ENCODE measurements at regions not wholly inside any gene's neighbourhood (a gene's known extent, or its start where the extent isn't known, plus 50 kb on each side); places are given as distances from the start of the nearest gene placed in this dataset.

DNA sequence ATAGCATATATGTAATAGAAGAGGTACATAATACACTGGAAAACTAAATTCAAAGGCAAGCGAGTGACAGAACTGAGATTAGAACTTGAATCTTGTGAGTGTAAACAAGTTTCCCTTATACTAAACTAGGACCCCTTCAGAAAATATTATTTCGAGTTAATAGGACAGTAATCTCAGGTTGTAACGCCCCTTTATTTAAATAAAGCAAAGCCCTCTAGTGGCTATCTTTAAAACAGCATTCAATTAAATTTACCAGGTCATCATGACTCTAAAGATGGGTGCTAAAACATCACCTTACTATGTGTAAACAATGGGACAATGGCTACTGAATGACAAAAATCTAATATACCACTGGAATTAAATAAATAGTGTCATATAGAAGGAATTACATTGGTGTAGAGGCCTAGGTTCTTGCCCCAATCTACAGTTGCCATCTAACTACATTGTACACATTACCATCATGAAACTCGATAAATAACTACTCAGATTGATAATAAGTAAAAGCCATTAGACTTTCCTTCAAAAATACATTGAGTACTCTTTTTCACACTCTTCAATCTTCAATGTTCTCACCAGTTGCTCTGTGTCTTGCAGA lies 255.4 kb upstream of the IRAK1BP1 start:
- no peaks in the 10 kb centered on the region for H3K27me3 ChIP-seq (ENCODE audit: low read depth, low read length)
- no peak overlapping the region for H3K4me3 ChIP-seq (ENCODE audit: low read length)
- H3K27ac ChIP-seq (ENCODE audit: low read length), result no peak overlapping the region
- H3K36me3 ChIP-seq (replicated peaks; ENCODE audit: low read depth, low read length), result no peaks in the 10 kb centered on the region
- H3K9me3 ChIP-seq (ENCODE audit: insufficient read depth, low read length), result no peaks in the 10 kb centered on the region
- H3K9ac ChIP-seq (ENCODE audit: low read length), result no peak overlapping the region
- no peaks in the 10 kb centered on the region for H3K79me2 ChIP-seq (ENCODE audit: low read length)
- no peak for TF ChIP-seq EZH2phosphoT487 (IDR thresholded peaks at IDR 0.05; ENCODE audit: low read depth)
- TF ChIP-seq, protein P1, sequence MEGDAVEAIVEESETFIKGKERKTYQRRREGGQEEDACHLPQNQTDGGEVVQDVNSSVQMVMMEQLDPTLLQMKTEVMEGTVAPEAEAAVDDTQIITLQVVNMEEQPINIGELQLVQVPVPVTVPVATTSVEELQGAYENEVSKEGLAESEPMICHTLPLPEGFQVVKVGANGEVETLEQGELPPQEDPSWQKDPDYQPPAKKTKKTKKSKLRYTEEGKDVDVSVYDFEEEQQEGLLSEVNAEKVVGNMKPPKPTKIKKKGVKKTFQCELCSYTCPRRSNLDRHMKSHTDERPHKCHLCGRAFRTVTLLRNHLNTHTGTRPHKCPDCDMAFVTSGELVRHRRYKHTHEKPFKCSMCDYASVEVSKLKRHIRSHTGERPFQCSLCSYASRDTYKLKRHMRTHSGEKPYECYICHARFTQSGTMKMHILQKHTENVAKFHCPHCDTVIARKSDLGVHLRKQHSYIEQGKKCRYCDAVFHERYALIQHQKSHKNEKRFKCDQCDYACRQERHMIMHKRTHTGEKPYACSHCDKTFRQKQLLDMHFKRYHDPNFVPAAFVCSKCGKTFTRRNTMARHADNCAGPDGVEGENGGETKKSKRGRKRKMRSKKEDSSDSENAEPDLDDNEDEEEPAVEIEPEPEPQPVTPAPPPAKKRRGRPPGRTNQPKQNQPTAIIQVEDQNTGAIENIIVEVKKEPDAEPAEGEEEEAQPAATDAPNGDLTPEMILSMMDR (IDR thresholded peaks at IDR 0.05; ENCODE audit: low read depth, low read length), result peak; percentile 76
- no peak overlapping the region for H2AFZ ChIP-seq (ENCODE audit: low read depth, low read length)
- H3K4me1 ChIP-seq (ENCODE audit: low read length), result peaks cover 9% of the 10 kb centered on the region
- H4K20me1 ChIP-seq (ENCODE audit: insufficient read depth, low read length), result no peaks in the 10 kb centered on the region
- H3K4me2 ChIP-seq (ENCODE audit: low read length), result no peak overlapping the region

DNA sequence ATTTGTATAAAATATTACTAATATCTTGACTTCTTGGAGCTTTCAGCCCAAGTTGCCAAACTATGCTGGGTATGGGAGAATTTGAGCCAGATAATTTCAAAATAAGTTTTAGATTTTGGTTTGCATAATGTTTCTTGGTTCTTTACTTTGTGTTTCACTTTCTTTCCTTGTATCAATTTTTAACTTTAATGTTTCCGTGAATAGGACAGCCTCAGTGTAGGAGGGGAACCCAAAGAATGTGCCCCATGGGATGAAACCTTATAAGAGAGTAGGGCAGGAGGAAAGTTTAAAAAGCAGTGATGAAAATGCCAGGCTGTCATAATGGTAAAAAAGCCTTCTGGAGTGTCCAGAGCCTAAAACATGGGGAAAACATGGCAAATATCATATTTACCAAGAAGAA lies 252.4 kb upstream of the IRAK1BP1 start:
- H3K4me1 ChIP-seq (ENCODE audit: low read length), result peaks cover 9% of the 10 kb centered on the region
- no peaks in the 10 kb centered on the region for H3K9me3 ChIP-seq (ENCODE audit: insufficient read depth, low read length)
- no peaks in the 10 kb centered on the region for H4K20me1 ChIP-seq (ENCODE audit: insufficient read depth, low read length)
- H3K36me3 ChIP-seq (replicated peaks; ENCODE audit: low read depth, low read length), result no peaks in the 10 kb centered on the region
- H3K4me2 ChIP-seq (ENCODE audit: low read length), result no peak overlapping the region
- H3K9ac ChIP-seq (ENCODE audit: low read length), result no peak overlapping the region
- no peak overlapping the region for H3K27ac ChIP-seq (ENCODE audit: low read length)
- H3K4me3 ChIP-seq (ENCODE audit: low read length), result no peak overlapping the region
- H2AFZ ChIP-seq (ENCODE audit: low read depth, low read length), result no peak overlapping the region
- TF ChIP-seq, protein P1 (IDR thresholded peaks at IDR 0.05; ENCODE audit: low read depth, low read length), result no peak
- TF ChIP-seq EZH2phosphoT487 (IDR thresholded peaks at IDR 0.05; ENCODE audit: low read depth), result no peak
- no peaks in the 10 kb centered on the region for H3K79me2 ChIP-seq (ENCODE audit: low read length)
- no peaks in the 10 kb centered on the region for H3K27me3 ChIP-seq (ENCODE audit: low read depth, low read length)

DNA sequence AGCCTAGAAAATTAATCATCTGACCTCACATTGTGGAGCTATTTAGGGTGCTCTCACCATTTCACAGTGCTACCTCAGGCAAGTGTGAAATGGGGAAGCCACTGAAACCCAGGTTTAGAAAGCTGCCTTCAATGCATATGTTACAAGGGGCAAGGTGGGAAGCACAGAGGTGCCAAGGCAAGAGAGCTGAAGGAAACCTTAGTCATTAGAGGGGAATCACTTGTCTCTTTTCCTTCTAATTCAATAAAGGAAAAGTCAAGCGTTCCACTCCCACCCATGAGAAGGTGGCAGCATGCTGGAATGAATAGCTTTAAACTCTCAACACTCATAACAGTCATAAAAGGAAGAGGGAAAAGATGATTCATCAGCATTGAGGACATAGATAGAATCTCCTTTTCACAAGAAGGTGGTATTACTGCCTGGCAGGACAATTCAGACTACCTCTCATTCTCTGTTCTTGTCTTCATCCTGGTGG lies 251.9 kb upstream of the IRAK1BP1 start:
- no peak overlapping the region for H2AFZ ChIP-seq (ENCODE audit: low read depth, low read length)
- no peaks in the 10 kb centered on the region for H4K20me1 ChIP-seq (ENCODE audit: insufficient read depth, low read length)
- no peaks in the 10 kb centered on the region for H3K36me3 ChIP-seq (replicated peaks; ENCODE audit: low read depth, low read length)
- H3K9me3 ChIP-seq (ENCODE audit: insufficient read depth, low read length), result no peaks in the 10 kb centered on the region
- no peaks in the 10 kb centered on the region for H3K79me2 ChIP-seq (ENCODE audit: low read length)
- TF ChIP-seq EZH2phosphoT487 (IDR thresholded peaks at IDR 0.05; ENCODE audit: low read depth), result no peak
- peaks cover 9% of the 10 kb centered on the region for H3K4me1 ChIP-seq (ENCODE audit: low read length)
- no peak overlapping the region for H3K9ac ChIP-seq (ENCODE audit: low read length)
- H3K27me3 ChIP-seq (ENCODE audit: low read depth, low read length), result no peaks in the 10 kb centered on the region
- no peak overlapping the region for H3K4me3 ChIP-seq (ENCODE audit: low read length)
- H3K4me2 ChIP-seq (ENCODE audit: low read length), result no peak overlapping the region
- H3K27ac ChIP-seq (ENCODE audit: low read length), result no peak overlapping the region

DNA sequence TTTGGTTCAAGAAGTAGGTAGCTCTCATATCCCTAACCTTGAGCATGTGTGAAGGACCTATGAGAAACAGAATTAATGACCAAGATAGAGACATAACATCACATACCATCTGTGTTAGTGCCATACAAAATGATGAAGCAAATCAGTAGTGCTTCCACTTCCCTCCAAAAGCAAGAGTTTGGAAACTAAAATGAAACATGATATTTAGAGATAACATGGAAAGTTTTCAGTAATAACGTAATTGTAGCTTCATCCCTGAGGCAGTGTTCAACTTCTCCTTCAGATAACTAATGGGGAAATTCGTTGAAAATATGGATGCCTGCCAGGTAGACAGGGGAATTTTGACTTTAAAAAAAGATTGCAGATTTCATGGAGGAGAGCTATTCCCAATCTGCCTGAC lies 248.4 kb upstream of the IRAK1BP1 start:
- Histone ChIP-seq H3K4me2 (ENCODE audit: low read length) (no peak overlapping the region), H3K9ac (ENCODE audit: low read length) (no peak overlapping the region), H3K4me1 (ENCODE audit: low read length) (peaks cover 9% of the 10 kb centered on the region), H3K27me3 (ENCODE audit: low read depth, low read length) (no peaks in the 10 kb centered on the region), H3K79me2 (ENCODE audit: low read length) (no peaks in the 10 kb centered on the region), H3K9me3 (ENCODE audit: insufficient read depth, low read length) (no peaks in the 10 kb centered on the region), H4K20me1 (ENCODE audit: insufficient read depth, low read length) (no peaks in the 10 kb centered on the region), H3K4me3 (ENCODE audit: low read length) (no peak overlapping the region), H3K27ac (ENCODE audit: low read length) (no peak overlapping the region), H3K36me3 (replicated peaks; ENCODE audit: low read depth, low read length) (no peaks in the 10 kb centered on the region), H2AFZ (ENCODE audit: low read depth, low read length) (no peak overlapping the region)
- no peak for TF ChIP-seq EZH2phosphoT487 (IDR thresholded peaks at IDR 0.05; ENCODE audit: low read depth)
- TF ChIP-seq, protein P1 (IDR thresholded peaks at IDR 0.05; ENCODE audit: low read depth, low read length), result no peak
